ENCODE measurements at regions not wholly inside any gene's neighbourhood (a gene's known extent, or its start where the extent isn't known, plus 50 kb on each side); places are given as distances from the start of the nearest gene placed in this dataset.
A peak's percentile ranks its signal among the peaks of the same experiment; 100 is the strongest.

DNA sequence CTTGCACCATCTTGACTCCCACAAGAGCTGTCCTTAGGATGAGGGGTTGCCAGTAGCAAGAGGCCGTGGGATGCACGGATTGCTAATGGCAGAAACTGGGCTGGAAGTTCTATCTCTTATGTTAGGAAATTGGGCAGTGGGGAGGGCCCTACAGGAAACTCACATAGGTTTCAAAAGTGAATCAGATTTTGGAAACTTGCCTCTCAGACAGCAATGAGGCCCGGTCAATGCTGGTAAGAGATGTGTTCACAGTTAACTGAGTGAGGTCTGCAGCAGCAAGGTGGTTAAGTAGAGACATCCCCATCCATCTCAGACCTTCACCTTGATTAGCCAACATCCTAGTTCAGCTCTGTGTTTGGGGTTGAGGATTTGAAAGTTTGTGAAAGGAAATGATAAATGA, 164.7 kb downstream of the ABCA8 start:
- TF ChIP-seq, protein P1, sequence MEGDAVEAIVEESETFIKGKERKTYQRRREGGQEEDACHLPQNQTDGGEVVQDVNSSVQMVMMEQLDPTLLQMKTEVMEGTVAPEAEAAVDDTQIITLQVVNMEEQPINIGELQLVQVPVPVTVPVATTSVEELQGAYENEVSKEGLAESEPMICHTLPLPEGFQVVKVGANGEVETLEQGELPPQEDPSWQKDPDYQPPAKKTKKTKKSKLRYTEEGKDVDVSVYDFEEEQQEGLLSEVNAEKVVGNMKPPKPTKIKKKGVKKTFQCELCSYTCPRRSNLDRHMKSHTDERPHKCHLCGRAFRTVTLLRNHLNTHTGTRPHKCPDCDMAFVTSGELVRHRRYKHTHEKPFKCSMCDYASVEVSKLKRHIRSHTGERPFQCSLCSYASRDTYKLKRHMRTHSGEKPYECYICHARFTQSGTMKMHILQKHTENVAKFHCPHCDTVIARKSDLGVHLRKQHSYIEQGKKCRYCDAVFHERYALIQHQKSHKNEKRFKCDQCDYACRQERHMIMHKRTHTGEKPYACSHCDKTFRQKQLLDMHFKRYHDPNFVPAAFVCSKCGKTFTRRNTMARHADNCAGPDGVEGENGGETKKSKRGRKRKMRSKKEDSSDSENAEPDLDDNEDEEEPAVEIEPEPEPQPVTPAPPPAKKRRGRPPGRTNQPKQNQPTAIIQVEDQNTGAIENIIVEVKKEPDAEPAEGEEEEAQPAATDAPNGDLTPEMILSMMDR (IDR thresholded peaks at IDR 0.05; ENCODE audit: low read depth, low read length, missing control alignments): no peak
- DNase-seq (ENCODE audit: extremely low read depth, low read depth): no peak
- H3K4me3 ChIP-seq (replicated peaks; ENCODE audit: low read depth, low read length): no peak overlapping the region

GRCh38 chr17:68789203-68789962, 165.8 kb downstream of the ABCA8 start:
- no peak for DNase-seq (ENCODE audit: extremely low read depth, low read depth)
- H3K4me3 ChIP-seq (replicated peaks; ENCODE audit: low read depth, low read length): no peak overlapping the region
- TF ChIP-seq, protein P1 (IDR thresholded peaks at IDR 0.05; ENCODE audit: low read depth, low read length, missing control alignments): no peak

DNA sequence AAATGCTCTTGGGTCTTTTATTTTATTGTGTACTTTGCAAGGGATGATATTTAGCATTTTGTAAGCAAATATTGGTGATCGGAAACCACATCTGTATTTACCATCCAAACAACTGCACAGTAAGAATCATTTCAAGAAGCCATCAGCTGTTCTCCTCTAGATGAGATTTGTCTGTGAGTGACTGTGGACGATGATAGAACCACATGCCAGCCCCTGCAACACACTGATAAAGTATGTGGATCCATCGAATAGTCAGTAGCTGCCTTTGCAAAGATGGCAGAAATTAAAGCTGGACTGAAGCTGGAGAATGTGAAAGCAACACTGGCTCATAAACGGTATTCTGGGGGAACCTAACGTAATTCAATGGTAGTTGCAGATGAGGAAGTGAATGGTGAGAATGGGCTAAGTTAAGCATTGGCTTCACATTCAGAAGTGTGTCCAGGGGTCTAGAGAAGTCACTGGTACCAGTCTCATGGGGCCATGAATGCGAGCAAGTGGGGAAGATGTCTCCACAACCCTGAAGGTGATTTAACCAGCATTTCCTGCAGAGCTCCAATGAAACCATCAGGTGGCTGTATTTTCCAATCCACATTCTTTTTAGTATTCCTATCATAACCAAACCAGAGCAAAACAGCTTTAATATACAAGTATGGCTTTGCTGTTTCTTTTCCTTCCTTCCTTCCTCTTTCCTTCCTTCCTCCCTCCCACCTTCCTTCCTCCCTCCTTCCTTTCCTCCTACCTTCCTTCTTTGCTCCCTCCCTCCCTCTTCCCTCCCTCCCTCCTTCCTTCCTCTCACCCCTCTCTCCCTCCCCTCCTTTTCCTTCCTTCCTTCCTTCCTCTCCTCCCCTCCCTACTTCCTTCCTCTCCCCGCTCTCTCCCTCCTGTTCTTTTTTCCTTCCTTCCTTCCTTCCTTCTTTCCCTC, 169.4 kb downstream of the ABCA8 start:
- H3K4me3 ChIP-seq (replicated peaks; ENCODE audit: low read depth, low read length): no peak overlapping the region
- no peak for DNase-seq (ENCODE audit: extremely low read depth, low read depth)
- TF ChIP-seq, protein P1 (IDR thresholded peaks at IDR 0.05; ENCODE audit: low read depth, low read length, missing control alignments): peak; percentile 5

GRCh38 chr17:68784431-68784830, 170.8 kb downstream of the ABCA8 start:
- TF ChIP-seq, protein P1 (IDR thresholded peaks at IDR 0.05; ENCODE audit: low read depth, low read length, missing control alignments): no peak
- no peak overlapping the region for H3K4me3 ChIP-seq (replicated peaks; ENCODE audit: low read depth, low read length)
- DNase-seq (ENCODE audit: extremely low read depth, low read depth): no peak

GRCh38 chr17:68783861-68784260, 171.3 kb downstream of the ABCA8 start:
- H3K4me3 ChIP-seq (replicated peaks; ENCODE audit: low read depth, low read length): no peak overlapping the region
- TF ChIP-seq, protein P1 (IDR thresholded peaks at IDR 0.05; ENCODE audit: low read depth, low read length, missing control alignments): no peak
- no peak for DNase-seq (ENCODE audit: extremely low read depth, low read depth)

DNA sequence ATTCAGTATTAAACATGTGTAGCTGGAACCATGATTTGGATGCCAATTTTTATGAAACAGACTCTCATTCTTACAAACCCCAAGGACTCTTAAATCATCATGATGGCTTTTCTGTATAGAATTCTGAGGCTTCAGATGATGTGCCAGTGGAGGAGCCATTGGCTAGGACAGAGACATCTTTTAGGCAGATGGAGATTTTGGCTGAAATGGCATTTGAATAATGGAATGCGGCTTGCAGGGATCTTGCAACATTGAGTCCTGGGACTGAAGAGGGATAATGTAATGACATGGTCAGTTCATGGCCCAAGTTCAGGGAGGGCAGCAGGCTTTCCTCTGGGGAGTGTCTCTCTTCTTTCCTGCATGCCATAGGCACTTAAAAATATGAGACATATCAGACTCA, 172.4 kb downstream of the ABCA8 start:
- TF ChIP-seq, protein P1 (IDR thresholded peaks at IDR 0.05; ENCODE audit: low read depth, low read length, missing control alignments): no peak
- H3K4me3 ChIP-seq (replicated peaks; ENCODE audit: low read depth, low read length): no peak overlapping the region
- DNase-seq (ENCODE audit: extremely low read depth, low read depth): no peak

Data from HFF-Myc (cell line).